ENCODE measurements at regions not wholly inside any gene's neighbourhood (a gene's known extent, or its start where the extent isn't known, plus 50 kb on each side); places are given as distances from the start of the nearest gene placed in this dataset.
"Not testable (repeated sequence)": the region's sequence is repeated elsewhere in the genome, so short reads cannot be mapped to it uniquely, and the experiment has no call there.

GRCh38 chr2:101609433-101609832 is 88.1 kb upstream of the MAP4K4 start:
- DNase-seq: no peak

- no peak for DNase-seq
Observed at GRCh38 chr2:101608408-101609310, 88.8 kb upstream of the MAP4K4 start.

- DNase-seq: no peak
Observed at GRCh38 chr2:101597347-101597944, 100.1 kb upstream of the MAP4K4 start.

GRCh38 chr2:101596333-101596732 is 101.2 kb upstream of the MAP4K4 start:
- DNase-seq: no peak

- no peak for DNase-seq
Observed at GRCh38 chr2:101587251-101587650, 110.3 kb upstream of the MAP4K4 start.

- no peak for DNase-seq
Observed at GRCh38 chr2:101583861-101584260, 108.9 kb upstream of the RFX8 start.

- no peak for DNase-seq
Observed at GRCh38 chr2:101581675-101582299, 106.9 kb upstream of the RFX8 start.

GRCh38 chr2:101580528-101580927 is 105.6 kb upstream of the RFX8 start:
- no peak for DNase-seq

GRCh38 chr2:101578671-101579070 is 103.8 kb upstream of the RFX8 start:
- no peak for DNase-seq

- not testable (repeated sequence) for DNase-seq
Observed at GRCh38 chr2:101578135-101578534, 103.2 kb upstream of the RFX8 start.

GRCh38 chr2:101577173-101577572 is 102.3 kb upstream of the RFX8 start:
- DNase-seq: no peak

GRCh38 chr2:101574622-101575021 is 99.7 kb upstream of the RFX8 start:
- DNase-seq: no peak

GRCh38 chr2:101571951-101572350 is 97.0 kb upstream of the RFX8 start:
- DNase-seq: no peak

GRCh38 chr2:101569886-101570520 is 95.1 kb upstream of the RFX8 start:
- DNase-seq: no peak

GRCh38 chr2:101568969-101569368 is 94.1 kb upstream of the RFX8 start:
- DNase-seq: no peak

- DNase-seq: no peak
Observed at GRCh38 chr2:101566632-101567228, 91.8 kb upstream of the RFX8 start.

- DNase-seq: no peak
Observed at GRCh38 chr2:101563849-101564248, 88.9 kb upstream of the RFX8 start.

- DNase-seq: no peak
Observed at GRCh38 chr2:101560780-101561315, 85.9 kb upstream of the RFX8 start.

- DNase-seq: no peak
Observed at GRCh38 chr2:101559551-101559950, 84.6 kb upstream of the RFX8 start.

- no peak for DNase-seq
Observed at GRCh38 chr2:101558740-101559525, 84.0 kb upstream of the RFX8 start.

GRCh38 chr2:101556033-101556459 is 81.1 kb upstream of the RFX8 start:
- no peak for DNase-seq

- DNase-seq: no peak
Observed at GRCh38 chr2:101551336-101551888, 76.5 kb upstream of the RFX8 start.

All from activated CD4-positive, alpha-beta T cell treated with anti-CD3 and anti-CD28 coated beads for 48 hours (primary cell).